Uterus (tissue), 2 donors: ENCODE measurements at regions not wholly inside any gene's neighbourhood (a gene's known extent, or its start where the extent isn't known, plus 50 kb on each side); places are given as distances from the start of the nearest gene placed in this dataset.

Source experiments
- CTCF ChIP-seq, 4 experiments: fragments of 200-600 bp in 2 of 4; fragments of 450-650 bp in 2 of 4; sonication (generic) in 2 of 4; IDR thresholded peaks; one replicate each; pipeline ENCODE4 v1.5.1; 2016 to 2019; ENCODE audit warnings: antibody characterized with exemption in 4 of 4, mild to moderate bottlenecking in 2 of 4, moderate library complexity in 1 of 4
- POLR2A ChIP-seq, 2 donors: fragments of 450-650 bp; IDR thresholded peaks; one replicate each; pipeline ENCODE4 v1.6.1; 2016; ENCODE audit warnings: antibody characterized with exemption in 2 of 2, mild to moderate bottlenecking in 1 of 2, moderate library complexity in 1 of 2

- TF ChIP-seq CTCF (IDR thresholded peaks at IDR 0.05): no peak
- no peak for TF ChIP-seq POLR2A (IDR thresholded peaks at IDR 0.05)
Observed at GRCh38 chrX:16018291-16018690, 105.1 kb upstream of the GRPR start.
